Esophagus squamous epithelium (tissue), 5 donors: ENCODE measurements at regions not wholly inside any gene's neighbourhood (a gene's known extent, or its start where the extent isn't known, plus 50 kb on each side); places are given as distances from the start of the nearest gene placed in this dataset.

Source experiments
- DNase-seq: peaks from one replicate; lab custom pipeline; 2025; lab: John Stamatoyannopoulos, UW
- H3K27ac ChIP-seq, 4 donors: fragments of 200-600 bp; sonication (generic); one replicate each; pipeline ENCODE4 v1.5.1; 2016 to 2019; ENCODE audit warnings: mild to moderate bottlenecking in 1 of 4
- H3K27me3 ChIP-seq, 4 donors: fragments of 200-600 bp; sonication (generic); 1 replicate in 3 of 4; 2 replicates in 1 of 4; pipeline versions ENCODE4 v1.5.1 to v1.6.0; 2017 to 2021; ENCODE audit warnings: antibody characterized with exemption in 1 of 4
- H3K36me3 ChIP-seq, 3 donors: fragments of 200-600 bp; sonication (generic); one replicate each; pipeline ENCODE4 v1.5.1; 2016 to 2019
- H3K4me1 ChIP-seq, 3 donors: fragments of 200-600 bp; sonication (generic); one replicate each; pipeline ENCODE4 v1.5.1; 2017 to 2019
- H3K4me3 ChIP-seq, 4 donors: fragments of 200-600 bp; sonication (generic); 1 replicate in 3 of 4; 2 replicates in 1 of 4; pipeline ENCODE4 v1.5.1; 2016 to 2019; ENCODE audit warnings: mild to moderate bottlenecking in 2 of 4, moderate library complexity in 1 of 4
- H3K9me3 ChIP-seq, 3 donors: fragments of 200-600 bp; sonication (generic); one replicate each; pipeline ENCODE4 v1.5.1; 2016 to 2019
- CTCF ChIP-seq, 6 experiments: fragments of 450-650 bp in 4 of 6; fragments of 200-600 bp in 2 of 6; sonication (generic) in 2 of 6; IDR thresholded peaks; one replicate each; pipeline ENCODE4 v1.5.1; 2016 to 2019; ENCODE audit warnings: antibody characterized with exemption in 6 of 6, mild to moderate bottlenecking in 4 of 6, moderate library complexity in 4 of 6
- POLR2A ChIP-seq, 4 donors: fragments of 450-650 bp; IDR thresholded peaks; one replicate each; pipeline ENCODE4 v1.6.1; 2017; ENCODE audit warnings: antibody characterized with exemption in 4 of 4, mild to moderate bottlenecking in 4 of 4, moderate library complexity in 3 of 4
- WGBS, 2 donors: methylation state at CpG; one replicate each; pipeline ENCODE4 v1.1.5; 2018; 5-methylcytosine and 5-hydroxymethylcytosine counted together
- intact Hi-C: fragments of 100-400 bp; cut with DNase I; formaldehyde crosslinking; loops from one replicate; pipeline ENCODE4 v1.15.0; 2022
- donor health status: DM: yes; HTN: yes; CAD: no.

DNA sequence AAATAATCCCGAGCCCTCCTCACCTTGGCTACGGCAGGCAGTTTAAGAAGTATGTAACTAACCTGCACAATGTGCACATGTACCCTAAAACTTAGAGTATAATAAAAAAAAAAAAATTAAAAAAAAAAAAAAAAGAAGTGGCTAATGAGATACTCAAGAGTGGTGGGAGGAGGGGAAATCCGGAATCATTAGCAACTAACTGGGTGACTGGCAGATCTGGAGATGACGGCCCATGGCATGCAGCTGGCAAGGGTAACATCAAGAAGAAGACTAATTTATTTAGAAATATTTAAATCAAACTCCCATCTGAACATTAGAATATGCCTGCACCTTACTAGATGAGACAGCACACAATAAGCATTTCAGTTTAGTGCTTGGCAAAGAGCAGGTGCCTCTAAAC is 52.3 kb upstream of the TMCC3 start:
- Histone ChIP-seq H3K27me3 (no peaks in the 10 kb centered on the region), H3K36me3 (no peaks in the 10 kb centered on the region), H3K4me3 (no peak overlapping the region), H3K9me3 (no peaks in the 10 kb centered on the region), H3K4me1 (peaks cover 8 to 50% (median 10%) of the 10 kb centered on the region in 3 donors), H3K27ac (no peak overlapping the region)
- no peak for DNase-seq
- no peak for TF ChIP-seq CTCF (IDR thresholded peaks at IDR 0.05)
- no peak for TF ChIP-seq POLR2A (IDR thresholded peaks at IDR 0.05)
- intact Hi-C loops: no loop called here
- 83 to 86% methylated on average over 2 to 4 of the region's 4 CpGs for WGBS, 2 donors

- H3K4me3 ChIP-seq: no peak overlapping the region
- no peak for TF ChIP-seq POLR2A (IDR thresholded peaks at IDR 0.05)
- no peak for TF ChIP-seq CTCF (IDR thresholded peaks at IDR 0.05)
- no peak for DNase-seq
- H3K36me3 ChIP-seq: no peaks in the 10 kb centered on the region
- 74 to 93% methylated on average over 2 of the region's 2 CpGs for WGBS, 2 donors
- no peaks in the 10 kb centered on the region for H3K9me3 ChIP-seq
- H3K27me3 ChIP-seq: no peaks in the 10 kb centered on the region
- H3K27ac ChIP-seq: no peak overlapping the region
- intact Hi-C loops: no loop called here
- peaks cover 8 to 43% (median 10%) of the 10 kb centered on the region in 3 donors for H3K4me1 ChIP-seq
Observed at GRCh38 chr12:94701711-94702110, 51.4 kb upstream of the TMCC3 start.

DNA sequence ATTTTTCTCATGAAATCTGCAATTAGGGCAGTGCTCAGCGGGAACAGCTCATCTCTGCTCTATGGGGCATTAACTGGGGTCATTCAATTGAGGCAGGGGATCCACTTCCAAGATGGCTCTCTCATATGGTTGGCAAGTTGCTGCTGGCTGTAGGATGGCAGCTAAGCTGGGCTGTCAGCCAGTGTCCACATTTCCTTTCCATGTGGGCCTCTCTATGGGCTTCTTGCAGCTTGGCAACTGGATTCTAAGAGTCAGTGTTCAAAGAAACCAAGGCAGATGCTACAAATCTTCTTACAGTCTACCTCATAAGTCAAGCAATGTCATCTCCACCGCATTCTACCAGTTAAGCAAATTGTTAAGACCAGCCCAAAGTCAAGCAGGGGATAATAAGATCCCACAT is 50.3 kb upstream of the TMCC3 start:
- H3K27me3 ChIP-seq: no peaks in the 10 kb centered on the region
- 91 to 100% methylated on average over 2 of the region's 2 CpGs for WGBS, 2 donors

More for the DNA sequence above, 50.3 kb upstream of the TMCC3 start:
- no peak for TF ChIP-seq POLR2A (IDR thresholded peaks at IDR 0.05)
- no peak for TF ChIP-seq CTCF (IDR thresholded peaks at IDR 0.05)
- H3K27ac ChIP-seq: no peak overlapping the region
- intact Hi-C loops: no loop called here
- no peaks in the 10 kb centered on the region for H3K9me3 ChIP-seq
- no peaks in the 10 kb centered on the region for H3K36me3 ChIP-seq
- no peak overlapping the region for H3K4me3 ChIP-seq
- H3K4me1 ChIP-seq: peaks cover 8 to 33% (median 10%) of the 10 kb centered on the region in 3 donors
- no peak for DNase-seq
